Liver (tissue), 8 donors: ENCODE measurements at regions not wholly inside any gene's neighbourhood (a gene's known extent, or its start where the extent isn't known, plus 50 kb on each side); places are given as distances from the start of the nearest gene placed in this dataset.

Experiments used
- DNase-seq: peaks from one replicate; pipeline ENCODE4 v3.0.0-alpha.2; 2017; ENCODE audit warnings: low spot score
- H3K27ac ChIP-seq, 2 donors: one replicate each; pipeline ENCODE4 v1.7.0; 2013; ENCODE audit warnings: inconsistent platforms in 2 of 2, low read length in 2 of 2, control low read depth in 1 of 2, low read depth in 1 of 2, mild to moderate bottlenecking in 1 of 2
- H3K27me3 ChIP-seq, 4 donors: one replicate each; pipeline versions ENCODE4 v1.6.1 to v1.7.0; 2013; ENCODE audit warnings: low read length in 3 of 4, inconsistent platforms in 1 of 4, mild to moderate bottlenecking in 1 of 4, moderate library complexity in 1 of 4; ENCODE audit not compliant: control insufficient read depth in 4 of 4, insufficient read depth in 4 of 4
- H3K36me3 ChIP-seq, 4 donors: one replicate each; pipeline versions ENCODE4 v1.6.1 to v1.7.0; 2013; ENCODE audit warnings: low read length in 3 of 4, mild to moderate bottlenecking in 3 of 4, low read depth in 1 of 4, moderate library complexity in 1 of 4; ENCODE audit not compliant: control insufficient read depth in 4 of 4, insufficient read depth in 3 of 4
- H3K4me1 ChIP-seq, 4 donors: one replicate each; pipeline versions ENCODE4 v1.6.1 to v1.7.0; 2013; ENCODE audit warnings: low read length in 3 of 4, mild to moderate bottlenecking in 3 of 4, moderate library complexity in 1 of 4; ENCODE audit not compliant: control insufficient read depth in 4 of 4, insufficient read depth in 4 of 4
- H3K4me3 ChIP-seq, 3 donors: one replicate each; pipeline versions ENCODE4 v1.6.1 to v1.7.0; 2013; ENCODE audit warnings: low read length in 3 of 3, control low read depth in 1 of 3, low read depth in 1 of 3, mild to moderate bottlenecking in 1 of 3
- H3K9ac ChIP-seq, 2 donors: one replicate each; pipeline ENCODE4 v1.7.0; 2013; ENCODE audit warnings: low read length in 2 of 2, mild to moderate bottlenecking in 2 of 2, moderate library complexity in 2 of 2, control low read depth in 1 of 2, low read depth in 1 of 2
- H3K9me3 ChIP-seq, 4 donors: one replicate each; pipeline versions ENCODE4 v1.6.1 to v1.7.0; 2013; ENCODE audit warnings: low read length in 3 of 4; ENCODE audit not compliant: control insufficient read depth in 4 of 4
- ATF3 ChIP-seq: IDR thresholded peaks from 2 replicates; pipeline ENCODE4 v1.6.1; 2016; ENCODE audit warnings: antibody characterized with exemption
- CTCF ChIP-seq: fragments of 150-350 bp; IDR thresholded peaks from 2 replicates; pipeline ENCODE4 v1.5.1; 2017; ENCODE audit warnings: improper control_type of control experiment, low read depth, low read length; ENCODE audit not compliant: missing input control
- EGR1 ChIP-seq, 2 donors: IDR thresholded peaks; 2 replicates each; pipeline ENCODE4 v1.6.1; 2016 to 2018; ENCODE audit warnings: antibody characterized with exemption in 2 of 2, low read depth in 2 of 2
- FOXA1 ChIP-seq: IDR thresholded peaks from 2 replicates; pipeline ENCODE4 v1.6.1; 2016; ENCODE audit warnings: antibody characterized with exemption
- HNF4A ChIP-seq, 2 donors: conservative IDR thresholded peaks; 2 replicates each; pipeline ENCODE4 v1.6.1; 2016; ENCODE audit warnings: antibody characterized with exemption in 2 of 2, mild to moderate bottlenecking in 2 of 2
- HNF4G ChIP-seq: IDR thresholded peaks from 2 replicates; pipeline ENCODE4 v1.6.1; 2016; ENCODE audit warnings: antibody characterized with exemption
- JUND ChIP-seq, 2 donors: IDR thresholded peaks; 2 replicates each; pipeline ENCODE4 v1.6.1; 2016; ENCODE audit warnings: antibody characterized with exemption in 2 of 2
- MAX ChIP-seq: IDR thresholded peaks from 2 replicates; pipeline ENCODE4 v1.6.1; 2016; ENCODE audit warnings: antibody characterized with exemption
- NR2F2 ChIP-seq: IDR thresholded peaks from 2 replicates; pipeline ENCODE4 v1.6.1; 2016; ENCODE audit warnings: antibody characterized with exemption
- RAD21 ChIP-seq, 2 donors: IDR thresholded peaks; 2 replicates each; pipeline ENCODE4 v1.6.1; 2016; ENCODE audit warnings: antibody characterized with exemption in 2 of 2, mild to moderate bottlenecking in 2 of 2
- RXRA ChIP-seq, 2 donors: IDR thresholded peaks; 2 replicates each; pipeline ENCODE4 v1.6.1; 2017 to 2018; ENCODE audit warnings: antibody characterized with exemption in 2 of 2, mild to moderate bottlenecking in 1 of 2
- SP1 ChIP-seq: IDR thresholded peaks from 2 replicates; pipeline ENCODE4 v1.6.1; 2018; ENCODE audit warnings: antibody characterized with exemption, mild to moderate bottlenecking
- TAF1 ChIP-seq: conservative IDR thresholded peaks from 2 replicates; pipeline ENCODE4 v1.6.1; 2016; ENCODE audit warnings: antibody characterized with exemption, mild to moderate bottlenecking
- YY1 ChIP-seq: IDR thresholded peaks from 2 replicates; pipeline ENCODE4 v1.6.1; 2016; ENCODE audit warnings: antibody characterized with exemption, mild to moderate bottlenecking
- WGBS: extraction: QIAGEN DNeasy Blood & Tissue Kit; methylation state at CpG from one replicate; pipeline ENCODE4 v1.1.7; 2013; 5-methylcytosine and 5-hydroxymethylcytosine counted together
- TF ChIP-seq, protein P1 (sequence below): IDR thresholded peaks from 2 replicates; pipeline ENCODE4 v1.6.1; 2016; ENCODE audit warnings: antibody characterized with exemption, mild to moderate bottlenecking
- donor health status: healthy.
- donor health status: healthy.
- donor health status: healthy.
- donor health status: healthy.
- donor health status: healthy.

GRCh38 chr2:134087371-134087921, 166.4 kb upstream of the MGAT5 start:
- Histone ChIP-seq H3K27me3 (peaks cover 0 to 2% (median 0%) of the 10 kb centered on the region in 4 donors), H3K9me3 (peaks cover 0 to 3% (median 0%) of the 10 kb centered on the region in 4 donors), H3K27ac (no peak overlapping the region), H3K36me3 (no peaks in the 10 kb centered on the region), H3K4me3 (no peak overlapping the region), H3K9ac (no peak overlapping the region), H3K4me1 (no peaks in the 10 kb centered on the region)
- WGBS, result 75% methylated on average over 2 of the region's 2 CpGs
- no peak for TF ChIP-seq EGR1 (IDR thresholded peaks at IDR 0.05; ENCODE audit: low read depth in 2 of 2)
- TF ChIP-seq HNF4G, result no peak
- TF ChIP-seq, protein P1, sequence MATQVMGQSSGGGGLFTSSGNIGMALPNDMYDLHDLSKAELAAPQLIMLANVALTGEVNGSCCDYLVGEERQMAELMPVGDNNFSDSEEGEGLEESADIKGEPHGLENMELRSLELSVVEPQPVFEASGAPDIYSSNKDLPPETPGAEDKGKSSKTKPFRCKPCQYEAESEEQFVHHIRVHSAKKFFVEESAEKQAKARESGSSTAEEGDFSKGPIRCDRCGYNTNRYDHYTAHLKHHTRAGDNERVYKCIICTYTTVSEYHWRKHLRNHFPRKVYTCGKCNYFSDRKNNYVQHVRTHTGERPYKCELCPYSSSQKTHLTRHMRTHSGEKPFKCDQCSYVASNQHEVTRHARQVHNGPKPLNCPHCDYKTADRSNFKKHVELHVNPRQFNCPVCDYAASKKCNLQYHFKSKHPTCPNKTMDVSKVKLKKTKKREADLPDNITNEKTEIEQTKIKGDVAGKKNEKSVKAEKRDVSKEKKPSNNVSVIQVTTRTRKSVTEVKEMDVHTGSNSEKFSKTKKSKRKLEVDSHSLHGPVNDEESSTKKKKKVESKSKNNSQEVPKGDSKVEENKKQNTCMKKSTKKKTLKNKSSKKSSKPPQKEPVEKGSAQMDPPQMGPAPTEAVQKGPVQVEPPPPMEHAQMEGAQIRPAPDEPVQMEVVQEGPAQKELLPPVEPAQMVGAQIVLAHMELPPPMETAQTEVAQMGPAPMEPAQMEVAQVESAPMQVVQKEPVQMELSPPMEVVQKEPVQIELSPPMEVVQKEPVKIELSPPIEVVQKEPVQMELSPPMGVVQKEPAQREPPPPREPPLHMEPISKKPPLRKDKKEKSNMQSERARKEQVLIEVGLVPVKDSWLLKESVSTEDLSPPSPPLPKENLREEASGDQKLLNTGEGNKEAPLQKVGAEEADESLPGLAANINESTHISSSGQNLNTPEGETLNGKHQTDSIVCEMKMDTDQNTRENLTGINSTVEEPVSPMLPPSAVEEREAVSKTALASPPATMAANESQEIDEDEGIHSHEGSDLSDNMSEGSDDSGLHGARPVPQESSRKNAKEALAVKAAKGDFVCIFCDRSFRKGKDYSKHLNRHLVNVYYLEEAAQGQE, result no peak
- TF ChIP-seq RAD21 (IDR thresholded peaks at IDR 0.05), result no peak
- no peak for TF ChIP-seq CTCF
- TF ChIP-seq SP1, result no peak
- no peak for TF ChIP-seq NR2F2
- TF ChIP-seq ATF3, result no peak
- no peak for TF ChIP-seq RXRA (IDR thresholded peaks at IDR 0.05)
- no peak for TF ChIP-seq JUND (IDR thresholded peaks at IDR 0.05)
- DNase-seq, result no peak

DNA sequence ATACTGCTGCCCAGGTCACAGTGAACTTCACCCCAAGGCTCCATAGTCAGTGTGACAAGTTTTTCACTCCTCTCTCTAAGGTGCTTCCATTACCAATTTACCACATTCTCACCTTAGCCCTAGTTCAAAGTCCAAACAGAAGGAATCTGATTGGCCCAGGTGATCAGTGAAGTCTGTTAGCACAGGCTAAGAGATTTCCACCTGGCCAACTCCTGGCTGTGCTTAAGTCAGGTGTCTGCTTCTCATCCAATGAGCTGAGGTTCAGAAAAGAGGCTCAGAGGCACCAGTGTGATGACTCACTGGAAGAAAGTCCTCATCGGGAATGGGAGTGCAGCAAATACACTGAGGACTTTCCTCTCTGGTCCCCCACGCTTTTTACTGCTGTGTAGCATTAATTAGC, 164.4 kb upstream of the MGAT5 start:
- peaks cover 0 to 3% (median 0%) of the 10 kb centered on the region in 4 donors for H3K9me3 ChIP-seq
- no peak overlapping the region for H3K4me3 ChIP-seq
- H3K4me1 ChIP-seq, result no peaks in the 10 kb centered on the region
- H3K36me3 ChIP-seq, result no peaks in the 10 kb centered on the region
- WGBS, result 90% methylated on average over 2 of the region's 2 CpGs
- no peak for DNase-seq
- TF ChIP-seq SP1 (no peak), TAF1 (no peak), HNF4G (no peak), FOXA1 (no peak)
- no peak overlapping the region for H3K27ac ChIP-seq
- peaks cover 0 to 2% (median 0%) of the 10 kb centered on the region in 4 donors for H3K27me3 ChIP-seq
- H3K9ac ChIP-seq, result no peak overlapping the region

GRCh38 chr2:134097740-134098139, 156.1 kb upstream of the MGAT5 start:
- H3K27me3 ChIP-seq, result no peaks in the 10 kb centered on the region
- H3K4me3 ChIP-seq, result no peak overlapping the region
- H3K9me3 ChIP-seq, result peaks cover 0 to 2% (median 0%) of the 10 kb centered on the region in 4 donors
- H3K36me3 ChIP-seq, result no peaks in the 10 kb centered on the region
- H3K4me1 ChIP-seq, result no peaks in the 10 kb centered on the region
- no peak overlapping the region for H3K27ac ChIP-seq
- DNase-seq, result no peak
- no peak for TF ChIP-seq CTCF
- no peak for TF ChIP-seq JUND (IDR thresholded peaks at IDR 0.05)
- no peak for TF ChIP-seq ATF3
- no peak for TF ChIP-seq MAX
- no peak for TF ChIP-seq HNF4A (conservative IDR thresholded peaks at IDR 0.05)
- no peak for TF ChIP-seq EGR1 (IDR thresholded peaks at IDR 0.05; ENCODE audit: low read depth in 2 of 2)
- no peak for TF ChIP-seq YY1
- TF ChIP-seq, protein P1, result no peak
- 51% methylated on average over 4 of the region's 4 CpGs for WGBS
- no peak overlapping the region for H3K9ac ChIP-seq
